Mucosa of rectum (tissue), 2 donors: ENCODE measurements at regions not wholly inside any gene's neighbourhood (a gene's known extent, or its start where the extent isn't known, plus 50 kb on each side); places are given as distances from the start of the nearest gene placed in this dataset.

Source experiments
- H3K27ac ChIP-seq, 2 donors: one replicate each; pipeline ENCODE4 v1.7.0; 2013; ENCODE audit warnings: inconsistent platforms in 2 of 2, low read depth in 2 of 2, low read length in 2 of 2
- H3K27me3 ChIP-seq, 2 donors: one replicate each; pipeline ENCODE4 v1.7.0; 2013; ENCODE audit warnings: low read length in 2 of 2; ENCODE audit not compliant: control insufficient read depth in 2 of 2, insufficient read depth in 2 of 2
- H3K36me3 ChIP-seq, 2 donors: one replicate each; pipeline ENCODE4 v1.7.0; 2013; ENCODE audit warnings: low read length in 2 of 2; ENCODE audit not compliant: control insufficient read depth in 2 of 2, insufficient read depth in 2 of 2
- H3K4me1 ChIP-seq, 2 donors: one replicate each; pipeline ENCODE4 v1.7.0; 2013; ENCODE audit warnings: low read length in 2 of 2, mild to moderate bottlenecking in 1 of 2; ENCODE audit not compliant: control insufficient read depth in 2 of 2, insufficient read depth in 2 of 2
- H3K4me3 ChIP-seq, 2 donors: one replicate each; pipeline ENCODE4 v1.7.0; 2013; ENCODE audit warnings: low read length in 2 of 2
- H3K9ac ChIP-seq, 2 donors: one replicate each; pipeline ENCODE4 v1.7.0; 2013; ENCODE audit warnings: low read length in 2 of 2, low read depth in 1 of 2, mild to moderate bottlenecking in 1 of 2
- H3K9me3 ChIP-seq, 2 donors: one replicate each; pipeline ENCODE4 v1.7.0; 2013; ENCODE audit warnings: low read length in 2 of 2; ENCODE audit not compliant: control insufficient read depth in 2 of 2
- donor health status: healthy.
- donor health status: Normal muscosa, but diverticular disease.

DNA sequence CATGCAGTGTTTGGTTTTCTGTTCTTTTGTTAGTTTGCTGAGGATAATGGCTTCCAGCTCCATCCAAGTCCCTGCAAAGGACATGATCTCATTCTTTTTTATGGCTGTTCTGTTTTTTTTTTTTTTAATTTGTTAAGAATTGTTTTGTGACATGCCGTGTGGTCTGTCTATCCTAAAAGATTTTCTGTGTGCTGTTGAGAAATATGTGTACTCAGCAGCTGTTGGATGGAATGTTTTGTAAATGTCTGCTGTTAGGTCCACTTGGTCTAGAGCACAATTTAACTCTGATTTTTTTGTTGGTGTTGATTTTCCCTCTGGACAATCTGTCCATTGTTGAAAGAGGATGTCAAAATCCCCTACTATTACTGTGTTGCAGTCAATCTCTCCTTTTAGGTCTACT, 80.4 kb upstream of the WDR75 start:
- Histone ChIP-seq H3K4me1 (peaks cover 0 to 2% of the 10 kb centered on the region in 2 donors), H3K9ac (no peak overlapping the region), H3K36me3 (no peaks in the 10 kb centered on the region), H3K27me3 (no peaks in the 10 kb centered on the region), H3K27ac (no peak overlapping the region), H3K4me3 (no peak overlapping the region), H3K9me3 (no peaks in the 10 kb centered on the region)

DNA sequence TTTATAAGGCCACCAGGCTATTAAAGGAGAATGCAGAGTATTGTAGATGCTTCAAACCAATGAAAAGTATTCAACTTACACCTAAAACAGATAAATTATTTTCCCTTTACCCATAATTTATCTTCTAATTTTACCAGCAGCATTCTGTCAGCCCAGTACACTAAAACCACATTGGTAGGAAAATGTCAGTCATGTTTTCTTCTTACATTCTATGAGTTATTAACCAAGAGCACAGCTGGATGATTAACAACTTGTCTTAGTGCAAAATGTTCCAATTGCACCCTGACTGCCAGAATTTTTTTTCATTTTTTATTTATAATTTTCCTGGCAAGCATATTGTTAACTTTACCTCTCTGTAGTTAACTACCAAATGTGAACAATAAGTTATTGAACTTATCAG, 79.0 kb upstream of the WDR75 start:
- Histone ChIP-seq H3K9me3 (no peaks in the 10 kb centered on the region), H3K4me3 (no peak overlapping the region), H3K4me1 (peaks cover 0 to 2% of the 10 kb centered on the region in 2 donors), H3K27me3 (no peaks in the 10 kb centered on the region), H3K36me3 (no peaks in the 10 kb centered on the region), H3K9ac (no peak overlapping the region), H3K27ac (no peak overlapping the region)

DNA sequence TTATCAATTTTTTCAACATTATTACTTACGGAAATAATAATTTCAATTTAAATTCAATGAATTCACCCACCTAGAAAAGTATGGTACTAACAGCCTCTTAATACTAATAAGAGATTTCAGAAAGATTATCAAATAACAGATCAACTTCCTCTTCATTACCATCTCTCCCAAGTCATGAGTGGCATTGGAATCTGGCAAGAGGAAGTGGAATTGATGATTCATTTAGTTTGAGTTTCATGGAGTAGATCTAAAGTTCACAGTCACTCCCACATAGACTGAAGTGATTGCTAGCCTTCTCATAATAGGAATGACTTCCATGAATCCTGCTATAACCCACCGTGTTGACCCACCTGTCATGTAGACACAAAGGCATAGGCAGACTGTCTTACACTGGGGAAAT, 77.7 kb upstream of the WDR75 start:
- Histone ChIP-seq H3K27me3 (no peaks in the 10 kb centered on the region), H3K36me3 (no peaks in the 10 kb centered on the region), H3K4me3 (no peak overlapping the region), H3K9me3 (no peaks in the 10 kb centered on the region), H3K9ac (no peak overlapping the region), H3K27ac (no peak overlapping the region), H3K4me1 (peaks cover 0 to 2% of the 10 kb centered on the region in 2 donors)

DNA sequence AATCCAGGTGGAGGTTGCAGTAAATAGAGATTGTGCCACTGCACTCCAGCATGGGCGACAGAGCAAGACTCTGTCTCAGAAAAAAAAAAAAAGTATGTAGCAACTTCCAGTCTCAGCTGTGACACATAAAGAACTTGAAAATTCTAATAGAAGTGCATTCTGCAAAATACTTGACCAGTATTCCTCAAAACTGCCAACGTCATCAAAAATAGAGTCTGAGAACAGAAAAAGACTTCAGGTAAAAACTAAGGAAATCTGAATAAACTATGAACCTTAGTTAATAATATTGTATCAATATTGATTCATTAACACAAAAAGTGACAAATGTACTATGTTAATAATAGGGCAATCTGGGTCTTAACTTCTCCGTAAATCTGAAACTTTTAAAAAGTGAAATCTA, 76.7 kb upstream of the WDR75 start:
- no peak overlapping the region for H3K4me3 ChIP-seq

DNA sequence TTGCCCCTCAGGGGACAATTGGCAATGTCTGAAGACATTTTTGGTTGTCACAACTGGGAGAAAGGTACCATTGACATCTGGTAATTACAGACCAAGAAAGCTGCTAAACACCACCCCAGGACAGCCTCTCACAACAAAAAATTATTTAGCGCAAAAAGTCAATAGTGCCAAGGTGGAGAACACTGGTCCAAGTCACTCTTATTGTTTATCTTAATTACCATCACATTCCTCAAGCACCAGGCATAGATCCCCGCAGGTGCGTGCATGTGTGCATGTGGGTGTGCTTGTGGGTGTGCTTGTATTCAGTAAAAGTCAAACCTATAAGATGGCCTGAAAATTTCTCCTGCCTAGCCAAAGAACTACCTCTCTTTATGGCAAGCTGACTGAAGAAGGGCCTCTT, 74.9 kb upstream of the WDR75 start:
- Histone ChIP-seq H3K36me3 (no peaks in the 10 kb centered on the region), H3K9ac (no peak overlapping the region), H3K4me3 (no peak overlapping the region), H3K27me3 (no peaks in the 10 kb centered on the region), H3K27ac (no peak overlapping the region), H3K4me1 (peaks cover 0 to 2% of the 10 kb centered on the region in 2 donors), H3K9me3 (no peaks in the 10 kb centered on the region)

More for the DNA sequence above, 76.7 kb upstream of the WDR75 start:
- Histone ChIP-seq H3K27me3 (no peaks in the 10 kb centered on the region), H3K9ac (no peak overlapping the region), H3K36me3 (no peaks in the 10 kb centered on the region), H3K4me1 (peaks cover 0 to 2% of the 10 kb centered on the region in 2 donors), H3K27ac (no peak overlapping the region), H3K9me3 (no peaks in the 10 kb centered on the region)

DNA sequence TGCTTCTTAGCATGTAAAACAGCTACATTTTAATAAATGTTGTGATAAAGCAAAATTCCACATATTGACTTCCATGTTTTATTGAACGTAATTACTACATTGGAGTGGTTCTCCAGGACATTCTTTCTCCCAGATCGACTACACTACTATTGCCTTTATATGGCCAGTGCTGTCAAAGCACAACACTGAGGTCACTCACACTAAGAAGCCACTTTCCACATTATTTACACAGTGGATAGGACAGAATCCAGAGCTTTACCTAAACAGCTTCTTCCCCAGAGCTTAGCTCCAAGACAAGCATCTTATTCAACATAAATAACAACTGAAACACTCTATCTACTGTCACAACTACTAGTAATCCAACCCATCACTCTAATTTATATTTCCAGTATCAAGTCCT, 73.9 kb upstream of the WDR75 start:
- no peaks in the 10 kb centered on the region for H3K9me3 ChIP-seq
- H3K9ac ChIP-seq, result no peak overlapping the region
- peak overlapping the region in 1 of 2 donors; percentile 2 for H3K27ac ChIP-seq
- no peak overlapping the region for H3K4me3 ChIP-seq
- H3K36me3 ChIP-seq, result no peaks in the 10 kb centered on the region
- peaks cover 0 to 2% of the 10 kb centered on the region in 2 donors for H3K4me1 ChIP-seq
- no peaks in the 10 kb centered on the region for H3K27me3 ChIP-seq

DNA sequence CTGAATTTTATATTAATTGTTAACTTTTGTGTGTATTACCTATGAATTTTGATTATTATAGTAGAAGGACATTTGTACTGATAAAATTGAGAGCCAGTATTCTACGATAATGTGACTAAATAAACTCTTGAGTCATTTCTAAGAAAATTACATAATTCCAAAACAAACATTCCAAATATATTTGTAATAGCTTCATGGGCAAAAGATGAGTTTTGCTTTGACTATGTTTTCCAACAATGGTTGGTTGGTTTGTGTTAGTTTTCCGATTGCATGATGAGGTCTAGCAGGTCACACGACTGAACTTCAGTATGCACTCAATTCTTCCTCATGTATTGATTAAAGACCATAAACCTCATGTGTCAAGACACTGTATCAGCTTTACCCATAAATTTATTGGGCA, 71.7 kb upstream of the WDR75 start:
- H3K9me3 ChIP-seq, result no peaks in the 10 kb centered on the region
- H3K4me1 ChIP-seq, result peaks cover 0 to 4% of the 10 kb centered on the region in 2 donors
- H3K9ac ChIP-seq, result no peak overlapping the region
- H3K27ac ChIP-seq, result no peak overlapping the region
- no peaks in the 10 kb centered on the region for H3K36me3 ChIP-seq
- no peaks in the 10 kb centered on the region for H3K27me3 ChIP-seq
- no peak overlapping the region for H3K4me3 ChIP-seq

DNA sequence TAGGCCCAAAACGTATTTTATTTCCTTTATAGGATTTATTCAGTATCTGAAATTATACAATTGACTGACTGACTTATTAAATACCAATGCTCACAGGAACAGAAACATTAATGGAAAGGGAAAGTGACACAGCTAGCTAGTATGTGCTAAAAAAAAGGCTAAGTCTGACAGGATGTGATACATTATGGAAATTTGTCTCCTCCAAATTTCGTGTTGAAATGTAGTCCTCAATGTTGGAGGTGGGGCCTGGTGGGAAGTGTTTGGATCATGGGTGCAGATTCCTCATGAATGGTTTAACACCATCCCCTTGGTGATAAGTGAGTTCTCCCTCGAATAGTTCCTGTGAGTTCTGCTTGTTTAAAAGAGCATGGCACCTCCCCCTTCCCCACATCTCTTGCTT, 70.6 kb upstream of the WDR75 start:
- no peak overlapping the region for H3K9ac ChIP-seq
- H3K36me3 ChIP-seq, result no peaks in the 10 kb centered on the region
- no peak overlapping the region for H3K4me3 ChIP-seq
- H3K27ac ChIP-seq, result no peak overlapping the region
- peaks cover 0 to 4% of the 10 kb centered on the region in 2 donors for H3K4me1 ChIP-seq
- H3K27me3 ChIP-seq, result no peaks in the 10 kb centered on the region
- no peaks in the 10 kb centered on the region for H3K9me3 ChIP-seq

DNA sequence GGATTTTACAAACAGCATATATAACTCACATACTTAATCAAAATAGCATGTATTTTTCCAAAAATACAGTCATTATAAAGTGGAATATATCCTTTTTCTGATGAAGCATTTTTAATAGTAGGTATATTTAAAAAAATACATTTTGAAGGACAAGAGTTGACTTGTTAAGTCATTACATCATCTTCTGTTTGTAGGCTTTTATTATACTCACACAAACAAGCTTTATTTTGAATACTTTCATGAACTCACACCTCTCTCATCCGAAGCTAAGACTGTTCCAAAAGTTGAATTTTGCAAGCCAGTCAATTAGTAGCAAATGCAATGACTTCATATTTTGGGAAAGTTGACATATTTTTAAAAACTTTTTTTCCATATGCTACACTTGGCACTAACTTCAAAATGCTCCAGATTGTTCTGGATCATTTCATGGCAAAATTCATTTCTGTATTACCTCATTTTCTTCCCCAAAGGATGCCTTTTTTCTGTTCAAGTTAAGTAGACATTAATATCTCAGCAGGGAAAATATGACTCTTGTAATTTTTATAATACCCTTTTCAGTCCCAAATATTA, 68.5 kb upstream of the WDR75 start:
- Histone ChIP-seq H3K9me3 (no peaks in the 10 kb centered on the region), H3K4me3 (no peak overlapping the region), H3K36me3 (no peaks in the 10 kb centered on the region), H3K4me1 (peaks cover 0 to 4% of the 10 kb centered on the region in 2 donors), H3K27me3 (no peaks in the 10 kb centered on the region), H3K9ac (no peak overlapping the region), H3K27ac (no peak overlapping the region)

DNA sequence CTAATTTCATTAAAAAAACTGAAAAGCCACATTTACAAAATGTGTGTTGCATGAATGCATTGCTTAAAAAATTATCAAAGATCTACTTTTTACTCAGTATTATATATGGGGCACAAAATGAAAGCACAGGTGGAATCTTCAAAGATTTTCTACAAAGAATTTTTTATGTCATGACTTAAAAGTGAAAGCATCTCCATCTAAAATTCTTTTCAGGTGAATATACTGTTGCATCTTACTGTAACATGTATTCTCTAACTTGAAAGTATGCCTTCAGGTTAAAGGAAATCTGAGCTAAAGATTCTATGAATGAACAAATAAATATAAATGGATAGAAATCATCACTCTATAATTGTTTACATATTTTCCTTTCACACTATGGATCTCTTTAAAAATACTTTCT, 66.8 kb upstream of the WDR75 start:
- Histone ChIP-seq H3K27ac (no peak overlapping the region), H3K9ac (no peak overlapping the region), H3K9me3 (no peaks in the 10 kb centered on the region), H3K4me1 (peaks cover 0 to 4% of the 10 kb centered on the region in 2 donors), H3K4me3 (no peak overlapping the region), H3K27me3 (no peaks in the 10 kb centered on the region), H3K36me3 (no peaks in the 10 kb centered on the region)

DNA sequence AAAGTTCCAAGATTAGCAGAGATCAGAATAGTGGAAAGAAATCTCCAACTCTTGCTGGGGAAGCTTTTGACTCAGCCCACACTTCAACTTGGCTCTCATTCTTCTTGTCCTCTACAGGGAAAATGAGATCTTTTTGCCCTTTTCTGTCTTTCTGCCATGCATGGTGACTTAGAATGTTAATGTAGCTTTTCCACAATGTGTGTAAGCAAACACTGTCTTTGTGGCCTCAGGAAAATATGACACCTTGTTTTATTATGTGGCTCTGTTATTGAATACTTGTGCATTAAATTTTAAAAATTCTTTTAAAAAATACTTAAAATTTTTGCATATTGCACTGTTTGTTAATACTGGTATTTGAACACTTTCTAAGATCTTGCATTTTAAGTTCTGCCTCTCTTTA, 65.4 kb upstream of the WDR75 start:
- no peak overlapping the region for H3K27ac ChIP-seq
- H3K4me3 ChIP-seq, result no peak overlapping the region
- H3K9ac ChIP-seq, result no peak overlapping the region
- no peaks in the 10 kb centered on the region for H3K27me3 ChIP-seq
- no peaks in the 10 kb centered on the region for H3K9me3 ChIP-seq
- H3K4me1 ChIP-seq, result peaks cover 0 to 4% of the 10 kb centered on the region in 2 donors
- H3K36me3 ChIP-seq, result no peaks in the 10 kb centered on the region
